Activated CD4-positive, alpha-beta T cell treated with anti-CD3 and anti-CD28 coated beads for 36 hours (primary cell): ENCODE measurements at regions not wholly inside any gene's neighbourhood (a gene's known extent, or its start where the extent isn't known, plus 50 kb on each side); places are given as distances from the start of the nearest gene placed in this dataset.

Experiments
- ATAC-seq: fragments of 200-7000 bp; cut with Tn5 transposase; one replicate; pipeline ENCODE4 v1.10.0; 2021; ENCODE audit warnings: mild to moderate bottlenecking, moderate library complexity
- CTCF ChIA-PET: fragments of 350-600 bp; sonication (Branson Sonifier 250); formaldehyde crosslinking; loops from one replicate; lab custom pipeline; 2021; ENCODE audit warnings: antibody characterized with exemption; lab: Charles Lee
- POLR2A ChIA-PET: fragments of 350-600 bp; sonication (Branson Sonifier 250); formaldehyde crosslinking; loops from one replicate; lab custom pipeline; 2021; ENCODE audit warnings: antibody characterized with exemption, inconsistent platforms; lab: Charles Lee
- DNase-seq: peaks from one replicate; pipeline ENCODE4 v3.0.0-alpha.2; 2020
- H3K27ac Mint-ChIP-seq: one replicate; pipeline ENCODE4 v1.8.0; 2021; ENCODE audit warnings: mixed read lengths
- H3K27me3 Mint-ChIP-seq: one replicate; pipeline ENCODE4 v1.8.0; 2021; ENCODE audit warnings: mixed read lengths
- H3K36me3 Mint-ChIP-seq: one replicate; pipeline ENCODE4 v1.8.0; 2021; ENCODE audit warnings: low read depth, mixed read lengths
- H3K4me1 Mint-ChIP-seq: one replicate; pipeline ENCODE4 v1.8.0; 2021; ENCODE audit warnings: mixed read lengths
- H3K4me3 Mint-ChIP-seq: one replicate; pipeline ENCODE4 v1.8.0; 2021; ENCODE audit warnings: mild to moderate bottlenecking, moderate library complexity, mixed read lengths
- H3K9me3 Mint-ChIP-seq: one replicate; pipeline ENCODE4 v1.8.0; 2021; ENCODE audit warnings: low read depth, mixed read lengths
- intact Hi-C, 2 experiments: fragments of 100-400 bp; cut with DNase I in 1 of 2; cut with micrococcal nuclease in 1 of 2; formaldehyde crosslinking; loops; one replicate each; pipeline versions ENCODE4 v1.14.2 to v1.15.1; 2022 to 2024; cut with DNase I, micrococcal nuclease

- intact Hi-C loops, result loop anchor here (10.0 kb wide), 2 partner anchors 216 to 454 kb away; no protein-coding TSS in a partner anchor
- Mint-ChIP-seq H3K27ac (no peak overlapping the region), H3K4me1 (peaks cover 4% of the 10 kb centered on the region), H3K27me3 (peaks cover 5% of the 10 kb centered on the region), H3K9me3 (peaks cover 3% of the 10 kb centered on the region), H3K36me3 (no peaks in the 10 kb centered on the region), H3K4me3 (no peak overlapping the region)
- ChIA-PET CTCF (no interaction called here), POLR2A (no interaction called here)
- ATAC-seq (no peak), DNase-seq (no peak)
Measured at GRCh38 chr18:11309172-11309571, 159.8 kb upstream of the PIEZO2 start.

DNA sequence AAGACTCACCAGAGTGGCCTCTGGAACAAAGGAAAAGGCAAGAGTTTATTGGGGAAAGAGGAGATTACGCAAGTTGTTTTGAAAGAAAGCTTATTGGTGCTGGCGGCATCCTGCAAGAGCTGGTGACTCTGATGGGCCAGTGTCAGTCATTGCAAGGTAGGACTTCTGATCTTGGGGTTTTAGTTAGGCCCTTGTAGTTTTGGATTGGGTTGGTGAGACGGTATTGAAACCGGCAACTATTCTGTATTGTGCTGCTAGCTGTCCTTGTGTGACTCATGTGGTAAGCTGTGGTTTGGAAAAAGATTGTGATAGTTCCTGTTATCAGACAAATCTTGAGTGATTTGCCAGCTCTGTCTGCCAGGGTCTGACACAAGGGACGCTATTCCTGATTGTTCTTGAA, 159.1 kb upstream of the PIEZO2 start:
- Mint-ChIP-seq H3K36me3 (no peaks in the 10 kb centered on the region), H3K4me3 (no peak overlapping the region), H3K27ac (no peak overlapping the region), H3K27me3 (peaks cover 5% of the 10 kb centered on the region), H3K9me3 (peaks cover 3% of the 10 kb centered on the region), H3K4me1 (peaks cover 4% of the 10 kb centered on the region)
- ChIA-PET POLR2A (no interaction called here), CTCF (interaction anchor here (0.7 kb wide), 1 partner anchor 13 kb away, joined by 3 read pairs; no protein-coding TSS in a partner anchor)
- intact Hi-C loops, result loop anchor here (10.0 kb wide), 2 partner anchors 216 to 454 kb away; no protein-coding TSS in a partner anchor
- DNase-seq, result no peak
- peak; percentile 76 for ATAC-seq

DNA sequence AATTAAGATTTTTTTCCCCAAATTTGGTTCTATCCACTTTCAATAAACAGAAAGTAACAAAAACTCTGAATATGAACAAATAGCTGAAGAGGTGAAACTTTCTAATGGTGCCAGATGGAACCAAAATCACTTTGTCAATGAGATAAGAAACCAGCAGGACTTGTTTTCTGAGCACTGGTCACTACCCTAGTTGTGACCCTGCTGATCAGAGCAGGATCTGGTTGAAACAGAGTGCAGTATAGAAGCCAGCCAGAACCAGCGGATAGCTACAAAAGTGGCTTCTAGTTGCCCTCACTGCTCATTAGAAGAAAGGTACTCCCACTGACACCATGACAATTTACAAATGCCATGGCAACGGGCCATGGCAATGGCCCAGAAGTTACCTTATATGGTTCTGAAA, 158.3 kb upstream of the PIEZO2 start:
- ATAC-seq (no peak), DNase-seq (no peak)
- peaks cover 4% of the 10 kb centered on the region for H3K4me1 Mint-ChIP-seq
- intact Hi-C loops, result loop anchor here (10.0 kb wide), 2 partner anchors 217 to 453 kb away; no protein-coding TSS in a partner anchor
- ChIA-PET POLR2A (no interaction called here), CTCF (interaction anchor here (0.6 to 0.7 kb wide), 2 partner anchors 12 to 117 kb away, joined by 3 read pairs; no protein-coding TSS in a partner anchor)
- H3K4me3 Mint-ChIP-seq, result no peak overlapping the region
- H3K27me3 Mint-ChIP-seq, result peaks cover 5% of the 10 kb centered on the region
- H3K36me3 Mint-ChIP-seq, result no peaks in the 10 kb centered on the region
- peaks cover 3% of the 10 kb centered on the region for H3K9me3 Mint-ChIP-seq
- H3K27ac Mint-ChIP-seq, result no peak overlapping the region

GRCh38 chr18:11305507-11305906, 156.1 kb upstream of the PIEZO2 start:
- CTCF ChIA-PET, result no interaction called here
- no peak overlapping the region for H3K27ac Mint-ChIP-seq
- peaks cover 5% of the 10 kb centered on the region for H3K27me3 Mint-ChIP-seq
- no peaks in the 10 kb centered on the region for H3K36me3 Mint-ChIP-seq
- peaks cover 4% of the 10 kb centered on the region for H3K4me1 Mint-ChIP-seq
- DNase-seq, result no peak
- no peak for ATAC-seq
- no peak overlapping the region for H3K4me3 Mint-ChIP-seq
- POLR2A ChIA-PET, result no interaction called here
- H3K9me3 Mint-ChIP-seq, result peaks cover 9% of the 10 kb centered on the region
- intact Hi-C loops, result loop anchor here (10.0 kb wide), 2 partner anchors 219 to 451 kb away; no protein-coding TSS in a partner anchor

GRCh38 chr18:11304928-11305327, 155.6 kb upstream of the PIEZO2 start:
- ATAC-seq (no peak), DNase-seq (no peak)
- Mint-ChIP-seq H3K27me3 (peaks cover 5% of the 10 kb centered on the region), H3K36me3 (no peaks in the 10 kb centered on the region), H3K9me3 (peaks cover 12% of the 10 kb centered on the region), H3K4me3 (no peak overlapping the region), H3K4me1 (peaks cover 4% of the 10 kb centered on the region), H3K27ac (no peak overlapping the region)
- intact Hi-C loops, result loop anchor here (10.0 kb wide), 2 partner anchors 220 to 450 kb away; no protein-coding TSS in a partner anchor
- POLR2A ChIA-PET, result no interaction called here
- CTCF ChIA-PET, result no interaction called here

- no peak for ATAC-seq
- ChIA-PET POLR2A (no interaction called here), CTCF (no interaction called here)
- H3K4me3 Mint-ChIP-seq, result no peak overlapping the region
- no peaks in the 10 kb centered on the region for H3K4me1 Mint-ChIP-seq
- H3K27me3 Mint-ChIP-seq, result peaks cover 2% of the 10 kb centered on the region
- H3K27ac Mint-ChIP-seq, result no peak overlapping the region
- peaks cover 9% of the 10 kb centered on the region for H3K9me3 Mint-ChIP-seq
- H3K36me3 Mint-ChIP-seq, result no peaks in the 10 kb centered on the region
- DNase-seq, result no peak
- intact Hi-C loops, result no loop called here
Measured at GRCh38 chr18:11296946-11297345, 147.6 kb upstream of the PIEZO2 start.

GRCh38 chr18:11293794-11294193, 144.4 kb upstream of the PIEZO2 start:
- no peaks in the 10 kb centered on the region for H3K36me3 Mint-ChIP-seq
- POLR2A ChIA-PET, result no interaction called here
- ATAC-seq (no peak), DNase-seq (no peak)
- H3K4me3 Mint-ChIP-seq, result no peak overlapping the region
- H3K27ac Mint-ChIP-seq, result no peak overlapping the region
- H3K27me3 Mint-ChIP-seq, result peaks cover 2% of the 10 kb centered on the region
- no peaks in the 10 kb centered on the region for H3K4me1 Mint-ChIP-seq
- CTCF ChIA-PET, result interaction anchor here (0.7 kb wide), 1 partner anchor 64 kb away, joined by 6 read pairs; no protein-coding TSS in a partner anchor
- intact Hi-C loops, result no loop called here
- no peaks in the 10 kb centered on the region for H3K9me3 Mint-ChIP-seq

DNA sequence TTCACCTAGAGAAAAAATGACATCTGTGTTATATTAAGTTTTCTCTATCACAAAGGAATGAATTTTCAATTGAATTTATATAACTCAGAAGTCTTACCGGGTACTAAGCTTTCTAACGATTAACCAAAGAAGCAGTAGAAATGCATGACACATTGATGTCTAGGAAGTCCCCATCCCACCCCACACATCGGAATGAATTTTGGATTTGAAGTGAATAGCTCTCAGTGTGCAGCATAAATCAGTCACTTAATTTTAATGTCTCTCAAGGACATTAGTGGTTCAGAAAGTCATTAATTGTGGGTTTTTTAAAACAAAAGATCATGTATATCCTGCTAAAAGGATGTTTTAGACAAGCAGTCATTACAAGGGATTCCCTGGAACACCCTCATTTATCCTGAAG, 141.4 kb upstream of the PIEZO2 start:
- Mint-ChIP-seq H3K27me3 (peaks cover 2% of the 10 kb centered on the region), H3K9me3 (no peaks in the 10 kb centered on the region), H3K36me3 (no peaks in the 10 kb centered on the region), H3K4me1 (no peaks in the 10 kb centered on the region), H3K4me3 (no peak overlapping the region), H3K27ac (no peak overlapping the region)
- ChIA-PET CTCF (interaction anchor here (0.8 kb wide), 1 partner anchor 228 kb away, joined by 3 read pairs; no protein-coding TSS in a partner anchor), POLR2A (interaction anchor here (0.8 kb wide), 1 partner anchor 75 kb away, joined by 5 read pairs; no protein-coding TSS in a partner anchor)
- DNase-seq (no peak), ATAC-seq (no peak)
- intact Hi-C loops, result no loop called here

DNA sequence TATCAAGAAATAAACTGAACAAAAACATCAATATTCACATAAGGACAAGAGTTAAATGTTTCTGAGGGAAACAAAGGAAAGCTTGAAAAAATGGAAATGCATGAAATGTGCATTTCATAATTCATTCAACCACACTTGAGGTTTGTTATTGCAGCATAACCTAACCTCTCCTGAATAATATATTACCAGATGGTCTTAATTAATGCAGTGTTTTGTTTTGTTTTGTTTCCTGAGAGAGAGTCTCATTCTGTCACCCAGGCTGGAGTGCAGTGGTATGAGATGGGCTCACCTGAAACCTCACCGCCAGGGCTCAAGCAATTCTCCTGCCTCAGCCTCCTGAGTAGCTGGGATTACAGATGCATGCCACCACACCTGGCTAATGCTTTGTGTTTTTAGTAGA, 139.9 kb upstream of the PIEZO2 start:
- H3K4me1 Mint-ChIP-seq, result no peaks in the 10 kb centered on the region
- intact Hi-C loops, result no loop called here
- ChIA-PET CTCF (interaction anchor here (1.0 kb wide), 1 partner anchor 21 kb away, joined by 3 read pairs; no protein-coding TSS in a partner anchor), POLR2A (no interaction called here)
- no peak for DNase-seq
- no peak for ATAC-seq
- peaks cover 2% of the 10 kb centered on the region for H3K27me3 Mint-ChIP-seq
- H3K36me3 Mint-ChIP-seq, result no peaks in the 10 kb centered on the region
- no peak overlapping the region for H3K27ac Mint-ChIP-seq
- H3K9me3 Mint-ChIP-seq, result no peaks in the 10 kb centered on the region
- H3K4me3 Mint-ChIP-seq, result no peak overlapping the region

- no peaks in the 10 kb centered on the region for H3K36me3 Mint-ChIP-seq
- no peaks in the 10 kb centered on the region for H3K9me3 Mint-ChIP-seq
- intact Hi-C loops, result no loop called here
- H3K27ac Mint-ChIP-seq, result no peak overlapping the region
- ATAC-seq (no peak), DNase-seq (no peak)
- peaks cover 2% of the 10 kb centered on the region for H3K27me3 Mint-ChIP-seq
- CTCF ChIA-PET, result no interaction called here
- H3K4me1 Mint-ChIP-seq, result no peaks in the 10 kb centered on the region
- POLR2A ChIA-PET, result no interaction called here
- no peak overlapping the region for H3K4me3 Mint-ChIP-seq
Measured at GRCh38 chr18:11288401-11288800, 139.0 kb upstream of the PIEZO2 start.

DNA sequence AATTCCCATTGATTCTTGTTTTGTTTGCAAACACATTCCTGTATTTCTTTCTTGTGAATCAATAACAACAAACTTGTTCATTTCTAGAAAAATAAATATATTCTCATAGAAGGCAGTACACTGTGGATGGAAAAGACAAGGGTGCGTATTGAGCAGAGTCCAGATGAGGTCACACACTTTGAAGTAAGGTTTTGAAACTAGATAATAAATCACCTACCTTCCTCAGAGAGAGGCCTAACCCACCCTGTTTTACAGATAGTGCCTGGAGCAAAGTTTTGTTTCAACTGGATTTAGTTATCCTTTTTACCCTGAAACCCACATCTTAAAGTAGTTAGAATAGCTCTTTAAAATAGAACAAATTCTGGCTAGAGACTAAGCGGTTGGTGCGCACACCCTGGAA, 137.1 kb upstream of the PIEZO2 start:
- no peak for DNase-seq
- H3K36me3 Mint-ChIP-seq, result no peaks in the 10 kb centered on the region
- no peaks in the 10 kb centered on the region for H3K9me3 Mint-ChIP-seq

GRCh38 chr18:11284811-11285210, 135.4 kb upstream of the PIEZO2 start:
- POLR2A ChIA-PET, result no interaction called here

More for the DNA sequence above, 137.1 kb upstream of the PIEZO2 start:
- intact Hi-C loops, result no loop called here
- Mint-ChIP-seq H3K4me1 (no peaks in the 10 kb centered on the region), H3K4me3 (no peak overlapping the region), H3K27ac (no peak overlapping the region), H3K27me3 (no peaks in the 10 kb centered on the region)
- CTCF ChIA-PET, result no interaction called here
- no peak for ATAC-seq
- POLR2A ChIA-PET, result no interaction called here

More at GRCh38 chr18:11284811-11285210, 135.4 kb upstream of the PIEZO2 start:
- Mint-ChIP-seq H3K4me3 (no peak overlapping the region), H3K4me1 (no peaks in the 10 kb centered on the region), H3K36me3 (no peaks in the 10 kb centered on the region), H3K27me3 (no peaks in the 10 kb centered on the region), H3K9me3 (no peaks in the 10 kb centered on the region), H3K27ac (no peak overlapping the region)
- DNase-seq, result no peak
- no peak for ATAC-seq
- CTCF ChIA-PET, result no interaction called here
- intact Hi-C loops, result no loop called here
